ENCODE measurements at regions not wholly inside any gene's neighbourhood (a gene's known extent, or its start where the extent isn't known, plus 50 kb on each side); places are given as distances from the start of the nearest gene placed in this dataset.

- in situ Hi-C loops (cut with HindIII; ENCODE audit: extremely low pct_ligation_motif_present, low pct_unique_long_range_greater_than_20kb) (no loop called here), intact Hi-C loops (cut with micrococcal nuclease; ENCODE audit: unreplicated experiment) (no loop called here)
- TF ChIP-seq ARID3A (IDR thresholded peaks at IDR 0.05; ENCODE audit: low read depth, low read length) (no peak), ZNF883 (CRISPR knock-in tag; IDR thresholded peaks at IDR 0.05; ENCODE audit: not compliant biosample characterization) (no peak), ZNF691 (CRISPR knock-in tag; IDR thresholded peaks at IDR 0.05; ENCODE audit: borderline replicate concordance, low read depth) (no peak), ZNF3 (CRISPR knock-in tag; IDR thresholded peaks at IDR 0.05) (no peak), RNF219 (CRISPR knock-in tag; IDR thresholded peaks at IDR 0.05) (no peak), CREM (IDR thresholded peaks at IDR 0.05) (no peak), CREM (CRISPR knock-in tag; IDR thresholded peaks at IDR 0.05) (no peak), TSC22D2 (CRISPR knock-in tag; IDR thresholded peaks at IDR 0.05; ENCODE audit: borderline replicate concordance) (no peak), ARID4A (CRISPR knock-in tag; IDR thresholded peaks at IDR 0.05; ENCODE audit: borderline replicate concordance) (no peak), IKZF4 (CRISPR knock-in tag; IDR thresholded peaks at IDR 0.05; ENCODE audit: borderline replicate concordance, low read depth, not compliant biosample characterization) (no peak)
- TF ChIP-seq, protein P1, sequence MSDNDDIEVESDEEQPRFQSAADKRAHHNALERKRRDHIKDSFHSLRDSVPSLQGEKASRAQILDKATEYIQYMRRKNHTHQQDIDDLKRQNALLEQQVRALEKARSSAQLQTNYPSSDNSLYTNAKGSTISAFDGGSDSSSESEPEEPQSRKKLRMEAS (IDR thresholded peaks at IDR 0.05): no peak
- POLR2A ChIA-PET: no interaction called here
- DNase-seq (ENCODE audit: low spot score) (no peak), FAIRE-seq (no peak), ATAC-seq (no peak)
- Histone ChIP-seq H3K4me1 (ENCODE audit: insufficient read depth, low read length) (no peaks in the 10 kb centered on the region), H3K4me3 (replicated peaks in 1 of 3; ENCODE audit: insufficient read depth in 1 of 3, low read depth in 2 of 3, low read length in 3 of 3) (no peak overlapping the region), H4K20me1 (ENCODE audit: insufficient read depth, low read length) (no peaks in the 10 kb centered on the region), H3K36me3 (replicated peaks in 1 of 2; ENCODE audit: control insufficient read depth in 1 of 2, insufficient read depth in 2 of 2, low read length in 2 of 2) (no peaks in the 10 kb centered on the region), H3K27me3 (ENCODE audit: control insufficient read depth in 1 of 2, insufficient read depth in 2 of 2, low read length in 2 of 2) (no peaks in the 10 kb centered on the region), H3K79me2 (ENCODE audit: insufficient read depth, low read length) (no peaks in the 10 kb centered on the region), H2AFZ (ENCODE audit: low read length) (no peak overlapping the region), H3K4me2 (ENCODE audit: low read depth, low read length) (no peak overlapping the region), H3K9me3 (ENCODE audit: low read length) (peaks cover 22% of the 10 kb centered on the region), H3K9ac (ENCODE audit: insufficient read depth, low read depth, low read length) (no peak overlapping the region), H3K27ac (ENCODE audit: extremely low read length, insufficient read depth, low read length) (no peak overlapping the region)
- WGBS (ENCODE audit: low lambda C conversion rate): 0% methylated on average over 2 of the region's 2 CpGs
- CTCF ChIA-PET (ENCODE audit: low intra/inter-chr PET ratio, low total read pairs): no interaction called here
- BruUV-seq (replicated peaks): no TSS peak
Measured at GRCh38 chrX:125977851-125978250, 188.2 kb downstream of the DCAF12L2 start.
